HUES6 (cell line): ENCODE measurements at regions not wholly inside any gene's neighbourhood (a gene's known extent, or its start where the extent isn't known, plus 50 kb on each side); places are given as distances from the start of the nearest gene placed in this dataset.

Source experiments
- H3K27ac ChIP-seq: 2 replicates; pipeline ENCODE4 v1.7.0; 2013; ENCODE audit warnings: low read depth, mild to moderate bottlenecking, low read length, inconsistent platforms
- H3K27me3 ChIP-seq: 2 replicates; pipeline ENCODE4 v1.6.1; 2013; ENCODE audit warnings: low read length; ENCODE audit not compliant: control insufficient read depth, insufficient read depth
- H3K36me3 ChIP-seq: 2 replicates; pipeline ENCODE4 v1.6.1; 2013; ENCODE audit warnings: low read length; ENCODE audit not compliant: control insufficient read depth, insufficient read depth
- H3K4me1 ChIP-seq: 2 replicates; pipeline ENCODE4 v1.6.1; 2013; ENCODE audit warnings: low read length; ENCODE audit not compliant: control insufficient read depth, insufficient read depth
- H3K4me3 ChIP-seq: 2 replicates; pipeline ENCODE4 v1.5.1; 2013; ENCODE audit warnings: low read depth, low read length
- H3K9ac ChIP-seq: one replicate; pipeline ENCODE4 v1.6.1; 2013; ENCODE audit warnings: mild to moderate bottlenecking, low read length
- H3K9me3 ChIP-seq: 2 replicates; pipeline ENCODE4 v1.6.1; 2013; ENCODE audit warnings: low read depth, low read length; ENCODE audit not compliant: control insufficient read depth, insufficient read depth

DNA sequence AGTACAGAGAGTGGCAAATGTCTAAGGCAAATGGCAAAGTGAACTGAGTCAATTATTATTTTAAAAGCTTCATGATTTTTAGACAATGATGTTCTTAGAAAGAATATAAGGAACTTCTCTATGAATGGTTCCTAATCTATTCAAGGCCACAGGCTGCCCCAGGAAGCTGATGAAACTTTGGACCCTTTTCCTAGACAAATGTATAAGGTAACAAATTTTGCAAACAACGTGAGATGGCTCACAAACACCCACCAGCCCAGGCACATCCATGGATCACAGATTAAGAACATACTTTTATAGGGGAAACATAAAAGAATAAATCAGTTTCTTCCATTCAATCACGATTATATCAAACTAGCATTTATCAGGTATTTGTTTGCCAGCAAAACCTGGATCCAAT is 659.0 kb downstream of the IRS1 start:
- H3K27me3 ChIP-seq: no peaks in the 10 kb centered on the region

DNA sequence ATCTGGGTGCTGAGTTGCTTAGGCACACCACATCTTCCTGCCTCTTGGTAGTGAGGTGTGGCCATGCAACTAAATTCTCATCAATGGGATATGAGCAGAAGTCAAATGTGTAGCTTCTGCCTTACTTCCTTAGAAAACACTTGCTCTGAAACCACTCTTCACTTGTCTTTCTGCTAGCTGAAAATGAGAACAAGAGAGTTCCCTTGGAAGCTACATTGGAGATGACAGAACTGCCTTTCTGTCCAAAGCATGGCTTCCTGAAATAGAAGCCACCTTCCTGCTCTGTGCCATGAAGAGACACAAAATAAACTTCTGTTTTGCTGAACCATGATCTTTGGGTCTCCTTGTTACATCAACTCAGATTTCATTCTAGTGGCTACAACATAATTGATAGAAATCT is 659.9 kb downstream of the IRS1 start:
- Histone ChIP-seq H3K36me3 (no peaks in the 10 kb centered on the region), H3K4me1 (no peaks in the 10 kb centered on the region), H3K27me3 (no peaks in the 10 kb centered on the region), H3K4me3 (no peak overlapping the region), H3K27ac (no peak overlapping the region), H3K9ac (no peak overlapping the region), H3K9me3 (no peaks in the 10 kb centered on the region)

More for the DNA sequence above, 659.0 kb downstream of the IRS1 start:
- Histone ChIP-seq H3K27ac (no peak overlapping the region), H3K36me3 (no peaks in the 10 kb centered on the region), H3K9me3 (no peaks in the 10 kb centered on the region), H3K4me3 (no peak overlapping the region), H3K4me1 (no peaks in the 10 kb centered on the region), H3K9ac (no peak overlapping the region)

DNA sequence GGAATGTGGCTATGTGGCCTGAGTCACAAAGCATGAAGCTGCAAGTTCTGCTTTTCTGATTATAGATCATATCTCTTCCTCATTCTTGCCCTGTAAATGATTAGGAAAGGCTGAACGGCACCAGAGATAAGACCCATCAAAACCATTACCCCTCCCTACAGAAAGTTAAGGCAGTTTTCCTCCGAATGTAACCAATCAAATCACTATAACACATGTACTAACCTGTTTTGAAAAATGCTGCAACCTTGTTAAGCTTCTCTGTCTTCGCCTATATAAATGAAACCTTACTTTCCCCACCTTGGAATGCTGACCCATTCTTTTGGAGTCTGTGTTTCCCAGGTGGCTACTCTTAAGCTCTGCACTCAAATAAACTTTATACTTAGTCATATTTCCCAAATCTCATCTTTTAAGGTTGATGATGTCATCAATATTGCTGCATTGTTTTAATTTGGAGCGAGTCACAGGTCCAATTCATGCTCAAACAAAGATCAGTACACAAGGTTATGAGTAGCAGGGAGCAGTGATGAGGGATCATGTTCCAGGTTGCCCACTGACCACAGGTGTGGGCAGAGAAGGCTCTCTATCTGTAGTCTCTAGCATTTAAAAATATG is 662.3 kb downstream of the IRS1 start:
- H3K27me3 ChIP-seq: no peaks in the 10 kb centered on the region
- no peak overlapping the region for H3K4me3 ChIP-seq
- no peaks in the 10 kb centered on the region for H3K36me3 ChIP-seq
- peaks cover 6% of the 10 kb centered on the region; the same call in 1 of the 2 replicates for H3K4me1 ChIP-seq
- H3K9ac ChIP-seq: no peak overlapping the region
- no peaks in the 10 kb centered on the region for H3K9me3 ChIP-seq
- no peak overlapping the region for H3K27ac ChIP-seq

DNA sequence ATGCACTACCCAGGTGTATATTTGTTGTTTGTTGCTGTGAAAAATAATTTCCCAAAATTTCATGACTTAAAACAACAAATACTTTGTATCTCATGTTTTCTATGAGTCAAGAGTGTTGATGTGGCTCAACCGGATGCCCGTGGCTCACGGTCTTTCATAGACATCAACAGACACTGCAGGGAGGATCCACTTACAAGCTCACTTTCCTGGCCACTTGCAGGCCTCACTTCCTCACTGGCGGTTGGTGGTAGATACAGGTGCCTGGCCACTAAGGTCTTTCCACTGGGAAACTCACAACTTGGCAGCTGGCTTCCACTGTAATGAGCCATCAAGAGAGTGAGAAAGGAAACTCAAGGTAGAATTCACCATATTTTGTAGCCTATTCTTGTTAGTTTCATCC is 662.9 kb downstream of the IRS1 start:
- H3K4me1 ChIP-seq: peaks cover 7% of the 10 kb centered on the region; the same call in 1 of the 2 replicates
- no peak overlapping the region for H3K9ac ChIP-seq
- H3K36me3 ChIP-seq: no peaks in the 10 kb centered on the region
- no peak overlapping the region for H3K4me3 ChIP-seq
- no peaks in the 10 kb centered on the region for H3K27me3 ChIP-seq
- no peaks in the 10 kb centered on the region for H3K9me3 ChIP-seq
- no peak overlapping the region for H3K27ac ChIP-seq

DNA sequence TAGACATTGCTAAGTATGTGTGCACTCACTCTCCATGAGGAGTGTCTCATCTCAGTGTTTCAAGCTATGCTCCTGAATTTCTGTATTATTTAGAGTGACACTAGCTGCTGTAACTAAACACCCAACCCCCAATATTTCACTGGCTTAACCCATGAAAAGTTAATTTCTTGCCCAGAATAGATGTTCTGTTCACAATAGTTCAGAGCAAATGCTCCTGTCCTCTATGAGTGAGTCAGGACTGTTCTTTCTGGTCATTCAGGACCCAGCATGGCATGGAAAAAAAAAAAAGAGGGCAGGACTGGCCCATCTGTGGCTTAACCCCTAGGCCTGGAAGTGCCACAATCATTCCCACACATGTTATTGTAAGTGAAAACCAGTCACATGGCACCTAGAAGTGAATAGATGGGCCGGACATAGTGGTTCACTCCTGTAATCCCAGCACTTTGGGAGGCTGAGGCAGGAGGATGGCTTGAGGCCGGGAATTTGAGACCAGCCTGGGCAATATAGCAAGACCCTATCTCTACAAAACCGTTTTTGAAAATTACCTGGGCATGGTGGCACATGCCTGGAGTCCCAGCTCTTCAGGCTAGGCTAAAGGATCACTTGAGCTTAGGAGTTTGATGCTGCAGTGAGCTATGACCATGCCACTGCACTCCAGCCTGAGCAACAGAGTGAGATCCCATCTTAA is 663.6 kb downstream of the IRS1 start:
- H3K9ac ChIP-seq: no peak overlapping the region
- no peak overlapping the region for H3K27ac ChIP-seq
- no peaks in the 10 kb centered on the region for H3K27me3 ChIP-seq

DNA sequence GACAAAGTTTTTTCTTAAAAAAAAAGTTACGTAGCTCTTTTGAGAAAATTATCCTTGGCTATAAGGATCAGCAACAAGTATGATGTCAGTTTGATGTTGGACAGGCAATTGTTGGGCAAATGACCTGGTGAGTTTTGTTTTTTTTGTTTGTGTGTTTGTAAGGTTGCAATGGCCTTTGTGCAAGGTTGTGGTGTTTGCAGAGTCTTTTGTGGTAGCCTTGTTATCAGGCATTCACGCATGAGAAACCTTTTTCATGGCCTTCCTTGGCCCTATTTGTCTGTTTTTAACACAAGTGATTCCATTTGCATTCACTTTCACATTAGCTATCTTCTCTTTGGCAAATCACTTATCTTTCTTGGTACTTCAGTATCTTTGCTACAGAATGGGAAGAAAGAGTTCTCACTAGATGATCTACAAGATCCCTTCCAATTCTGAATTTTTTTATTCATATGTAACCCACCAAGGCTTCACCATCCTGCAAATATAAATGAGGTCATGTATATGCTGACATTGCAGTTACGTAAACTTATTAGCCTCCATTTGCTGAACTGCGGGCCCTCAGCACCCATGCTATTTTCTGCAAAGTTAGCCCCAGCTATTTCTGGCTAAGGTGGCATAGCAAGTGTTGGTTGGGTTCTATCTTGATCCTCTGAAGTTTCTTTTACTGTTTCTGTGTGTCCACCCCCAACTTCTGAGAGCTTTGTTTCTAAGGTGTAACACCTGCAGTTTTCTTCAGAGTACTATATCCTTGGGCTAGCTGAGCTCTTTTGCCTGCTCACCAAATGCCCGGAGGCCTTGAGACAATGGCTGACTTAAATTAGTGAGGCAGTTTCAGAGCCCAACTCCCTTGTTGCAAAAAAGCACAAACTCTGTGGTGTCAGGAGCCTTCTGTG is 667.1 kb downstream of the IRS1 start:
- Histone ChIP-seq H3K4me1 (peaks cover 7% of the 10 kb centered on the region; the same call in 1 of the 2 replicates), H3K9ac (no peak overlapping the region), H3K27ac (no peak overlapping the region), H3K36me3 (no peaks in the 10 kb centered on the region), H3K27me3 (no peaks in the 10 kb centered on the region), H3K4me3 (no peak overlapping the region), H3K9me3 (no peaks in the 10 kb centered on the region)

More for the DNA sequence above, 663.6 kb downstream of the IRS1 start:
- no peak overlapping the region for H3K4me3 ChIP-seq
- H3K36me3 ChIP-seq: no peaks in the 10 kb centered on the region
- no peaks in the 10 kb centered on the region for H3K9me3 ChIP-seq
- peaks cover 7% of the 10 kb centered on the region; the same call in 1 of the 2 replicates for H3K4me1 ChIP-seq

DNA sequence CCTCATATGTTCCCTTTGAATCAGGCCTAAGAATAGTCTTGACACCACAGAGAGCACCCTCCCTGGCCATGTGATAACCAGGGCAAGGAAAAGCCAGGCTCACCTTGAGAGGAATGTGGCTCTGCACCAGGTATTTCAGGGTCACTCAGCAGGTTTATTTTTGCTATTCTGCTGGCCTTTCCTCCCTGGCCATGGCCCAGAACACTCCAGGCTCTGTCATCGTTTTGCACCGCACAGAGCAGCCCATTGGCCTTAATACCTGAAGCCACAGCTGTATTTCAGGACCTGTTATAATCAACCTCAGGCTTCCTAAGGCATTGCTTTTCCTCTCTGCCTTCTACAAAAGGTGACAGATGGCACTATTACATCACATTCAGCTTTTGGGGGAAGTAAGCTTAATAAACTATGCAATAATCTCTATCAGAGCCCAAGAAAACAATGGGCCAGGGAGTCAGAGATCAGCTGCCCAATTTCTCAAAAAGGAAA is 668.3 kb downstream of the IRS1 start:
- Histone ChIP-seq H3K9me3 (no peaks in the 10 kb centered on the region), H3K27me3 (no peaks in the 10 kb centered on the region), H3K36me3 (no peaks in the 10 kb centered on the region), H3K27ac (no peak overlapping the region), H3K9ac (no peak overlapping the region), H3K4me1 (peaks cover 7% of the 10 kb centered on the region; the same call in 1 of the 2 replicates), H3K4me3 (no peak overlapping the region)

DNA sequence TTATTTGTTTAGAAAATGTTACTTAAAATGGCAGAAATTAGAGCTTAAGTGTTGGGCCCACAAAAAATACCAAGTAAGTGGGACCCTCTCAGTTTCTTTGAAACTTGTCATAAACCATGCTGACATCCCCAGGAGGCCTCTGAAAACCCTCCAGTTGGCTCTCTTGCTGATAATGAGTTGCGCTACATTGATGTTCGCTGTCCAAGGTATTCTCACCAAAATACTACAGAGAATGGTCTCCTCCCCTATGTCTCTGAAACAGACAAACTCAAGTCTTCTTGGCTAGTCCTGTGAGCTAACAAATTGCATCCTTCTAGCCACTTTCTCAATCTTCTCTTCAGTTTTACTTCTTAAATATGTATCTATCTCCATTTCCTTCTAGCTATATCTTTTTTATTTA is 669.4 kb downstream of the IRS1 start:
- no peak overlapping the region for H3K4me3 ChIP-seq
- H3K4me1 ChIP-seq: peaks cover 7% of the 10 kb centered on the region; the same call in 1 of the 2 replicates
- no peak overlapping the region for H3K9ac ChIP-seq
- H3K9me3 ChIP-seq: no peaks in the 10 kb centered on the region
- H3K36me3 ChIP-seq: no peaks in the 10 kb centered on the region
- no peak overlapping the region for H3K27ac ChIP-seq
- H3K27me3 ChIP-seq: no peaks in the 10 kb centered on the region

DNA sequence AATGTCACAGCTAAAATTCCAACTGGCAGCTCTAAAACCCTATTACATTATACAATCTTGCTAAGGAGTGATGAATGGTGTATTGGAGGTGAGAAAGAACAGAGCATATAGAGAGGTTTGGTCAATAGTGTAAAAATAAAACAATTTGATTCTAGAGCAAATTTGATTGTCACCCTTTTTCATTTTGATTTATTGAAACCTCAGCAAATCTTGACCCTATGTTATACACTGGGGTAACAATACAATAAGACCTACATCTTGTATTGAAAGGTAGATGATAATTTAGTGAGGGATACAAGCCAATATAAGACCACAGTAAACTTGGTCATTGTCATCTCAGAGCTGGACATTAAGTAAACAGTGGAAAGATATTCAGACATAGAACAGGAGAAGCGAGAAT is 671.9 kb downstream of the IRS1 start:
- Histone ChIP-seq H3K36me3 (no peaks in the 10 kb centered on the region), H3K9ac (no peak overlapping the region), H3K4me3 (no peak overlapping the region), H3K27me3 (no peaks in the 10 kb centered on the region), H3K4me1 (peaks cover 21% of the 10 kb centered on the region), H3K9me3 (peaks cover 3% of the 10 kb centered on the region; the same call in 1 of the 2 replicates), H3K27ac (no peak overlapping the region)

DNA sequence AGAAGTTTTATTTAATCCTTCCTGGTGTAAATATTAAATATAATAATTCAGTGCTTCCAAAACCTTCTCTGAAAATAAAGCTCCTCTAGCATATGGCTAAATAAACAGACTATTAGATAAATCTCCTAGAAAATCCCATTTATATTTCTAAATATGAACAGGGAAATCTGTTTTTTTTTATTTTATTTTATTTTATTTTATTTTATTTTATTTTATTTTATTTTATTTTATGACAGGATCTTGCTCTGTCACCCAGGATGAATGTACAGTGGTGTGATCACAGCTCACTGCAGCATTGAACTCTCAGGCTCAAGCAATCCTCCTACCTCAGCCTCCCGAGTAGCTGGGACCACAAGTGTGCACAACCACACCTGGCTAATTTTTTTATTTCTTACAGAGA is 673.5 kb downstream of the IRS1 start:
- no peak overlapping the region for H3K4me3 ChIP-seq
- H3K9me3 ChIP-seq: peaks cover 7% of the 10 kb centered on the region; the same call in 1 of the 2 replicates
- H3K9ac ChIP-seq: no peak overlapping the region
- no peak overlapping the region for H3K27ac ChIP-seq
- H3K36me3 ChIP-seq: no peaks in the 10 kb centered on the region
- H3K4me1 ChIP-seq: peaks cover 15% of the 10 kb centered on the region
- H3K27me3 ChIP-seq: no peaks in the 10 kb centered on the region
